A549 (cell line): ENCODE measurements at regions not wholly inside any gene's neighbourhood (a gene's known extent, or its start where the extent isn't known, plus 50 kb on each side); places are given as distances from the start of the nearest gene placed in this dataset.
A peak's percentile ranks its signal among the peaks of the same experiment; 100 is the strongest.

Experiments used
- ATAC-seq, 2 experiments: fragments of 200-7000 bp in 1 of 2; fragments of >200 bp in 1 of 2; cut with Nextera tagmentation in 1 of 2; cut with Tn5 transposase in 1 of 2; 3 replicates each; pipeline versions ENCODE4 v1.8.0 to v1.9.1; 2018 to 2020; ENCODE audit warnings: mild to moderate bottlenecking in 1 of 2, moderate library complexity in 1 of 2
- CTCF ChIA-PET: fragments of 300-600 bp; sonication (Branson Sonifier 250); formaldehyde crosslinking; extraction: SDS; loops from one replicate; lab custom pipeline; 2021; ENCODE audit warnings: antibody characterized with exemption, inconsistent platforms; lab: Yijun Ruan, JAX
- POLR2A ChIA-PET: fragments of 350-600 bp; formaldehyde crosslinking; extraction: SDS; loops from one replicate; lab custom pipeline; 2021; ENCODE audit warnings: antibody characterized with exemption, inconsistent platforms; lab: Yijun Ruan, JAX
- DNase-seq, 2 experiments: peaks; one replicate each; pipeline versions ENCODE4 v3.0.0 to v3.0.0-alpha.2; 2011 to 2016; ENCODE audit warnings: low read depth in 1 of 2, low spot score in 1 of 2
- FAIRE-seq: peaks from 2 replicates; lab custom pipeline; 2011; peaks lifted over from hg19 to GRCh38; lab: Jason Lieb, UNC
- H3K27ac ChIP-seq, 2 experiments: fragments of >200 bp; sonication (Bioruptor Twin); formaldehyde crosslinking; 3 replicates each; pipeline ENCODE4 v1.5.1; 2016 to 2017
- H3K4me1 ChIP-seq: fragments of >200 bp; sonication (Bioruptor Twin); formaldehyde crosslinking; 3 replicates; pipeline ENCODE4 v1.6.1; 2016
- H3K4me2 ChIP-seq: fragments of >200 bp; sonication (Bioruptor Twin); formaldehyde crosslinking; 3 replicates; pipeline ENCODE4 v1.6.1; 2016
- H3K4me3 ChIP-seq: fragments of >200 bp; sonication (Bioruptor Twin); formaldehyde crosslinking; 3 replicates; pipeline ENCODE4 v1.5.1; 2016
- H3K9me3 ChIP-seq: fragments of >200 bp; sonication (Bioruptor Twin); formaldehyde crosslinking; 3 replicates; pipeline ENCODE4 v1.6.1; 2016
- BHLHE40 ChIP-seq: IDR thresholded peaks from 2 replicates; pipeline ENCODE4 v1.6.1; 2012; ENCODE audit warnings: low read depth, low read length, inconsistent platforms
- CBX2 ChIP-seq: fragments of 200-600 bp; sonication (generic); IDR thresholded peaks from 2 replicates; pipeline ENCODE4 v1.6.1; 2016; ENCODE audit warnings: low read depth, mild to moderate bottlenecking, borderline replicate concordance
- CEBPB ChIP-seq, 2 experiments: fragments of >200 bp in 1 of 2; sonication (Bioruptor Twin) in 1 of 2; formaldehyde crosslinking in 1 of 2; IDR thresholded peaks; 2 replicates each; pipeline ENCODE4 v1.6.1; 2012 to 2016
- CHD4 ChIP-seq: fragments of 200-600 bp; sonication (generic); IDR thresholded peaks from 2 replicates; pipeline ENCODE4 v1.6.1; 2016; ENCODE audit warnings: antibody characterized with exemption, mild to moderate bottlenecking, borderline replicate concordance
- CTCF ChIP-seq: fragments of >200 bp; sonication (Bioruptor Twin); formaldehyde crosslinking; IDR thresholded peaks from 3 replicates; pipeline ENCODE4 v1.5.1; 2016
- ESRRA ChIP-seq: fragments of 150-350 bp; IDR thresholded peaks from 2 replicates; pipeline ENCODE4 v1.6.1; 2014; ENCODE audit warnings: mild to moderate bottlenecking, low read length, borderline replicate concordance
- FOSB ChIP-seq: fragments of 250-450 bp; sonication (Bioruptor Pico); IDR thresholded peaks from 2 replicates; pipeline ENCODE4 v1.5.0; 2020; ENCODE audit warnings: mild to moderate bottlenecking, moderate library complexity
- FOXS1 ChIP-seq: fragments of 250-450 bp; sonication (Bioruptor Pico); IDR thresholded peaks from 2 replicates; pipeline ENCODE4 v1.5.0; 2020; ENCODE audit warnings: mild to moderate bottlenecking, moderate library complexity
- GATA3 ChIP-seq: IDR thresholded peaks from 2 replicates; pipeline ENCODE4 v1.6.1; 2012; ENCODE audit warnings: borderline replicate concordance
- HDAC2 ChIP-seq: fragments of 200-600 bp; sonication (generic); IDR thresholded peaks from 2 replicates; pipeline ENCODE4 v1.6.1; 2016
- HEYL ChIP-seq: fragments of 250-450 bp; sonication (Bioruptor Pico); IDR thresholded peaks from 2 replicates; pipeline ENCODE4 v1.8.0; 2021; ENCODE audit warnings: mild to moderate bottlenecking, moderate library complexity
- JUN ChIP-seq, 2 experiments: fragments of >200 bp; sonication (Bioruptor Twin); formaldehyde crosslinking; IDR thresholded peaks; 2 replicates in 1 of 2; 3 replicates in 1 of 2; pipeline ENCODE4 v1.6.1; 2016 to 2017
- JUNB ChIP-seq: fragments of >200 bp; sonication (Bioruptor Twin); formaldehyde crosslinking; IDR thresholded peaks from 2 replicates; pipeline ENCODE4 v1.6.1; 2016
- KDM5A ChIP-seq: fragments of 200-600 bp; sonication (generic); IDR thresholded peaks from 2 replicates; pipeline ENCODE4 v1.6.1; 2016; ENCODE audit warnings: antibody characterized with exemption, mild to moderate bottlenecking
- MAFK ChIP-seq: fragments of 450-650 bp; IDR thresholded peaks from 2 replicates; pipeline ENCODE4 v1.6.1; 2014; ENCODE audit not compliant: partially characterized antibody
- MYC ChIP-seq: IDR thresholded peaks from 2 replicates; pipeline ENCODE4 v1.6.1; 2012; ENCODE audit warnings: mild to moderate bottlenecking, inconsistent platforms, low read length, improper control_type of control experiment, borderline replicate concordance
- NR3C1 ChIP-seq: fragments of >200 bp; sonication (Bioruptor Twin); formaldehyde crosslinking; IDR thresholded peaks from 3 replicates; pipeline ENCODE4 v1.6.1; 2017
- RAD21 ChIP-seq, 2 experiments: fragments of >200 bp in 1 of 2; sonication (Bioruptor Twin) in 1 of 2; formaldehyde crosslinking in 1 of 2; IDR thresholded peaks in 1 of 2; conservative IDR thresholded peaks in 1 of 2; 2 replicates in 1 of 2; 3 replicates in 1 of 2; pipeline ENCODE4 v1.6.1; 2012 to 2018; ENCODE audit warnings: inconsistent platforms in 1 of 2
- RARB ChIP-seq: fragments of 250-450 bp; sonication (Bioruptor Pico); IDR thresholded peaks from 2 replicates; pipeline ENCODE4 v1.8.0; 2021; ENCODE audit warnings: mild to moderate bottlenecking, moderate library complexity
- RCOR1 ChIP-seq: fragments of 150-350 bp; IDR thresholded peaks from 2 replicates; pipeline ENCODE4 v1.6.1; 2014; ENCODE audit warnings: antibody characterized with exemption, low read length, low read depth
- RFX5 ChIP-seq: fragments of 450-650 bp; IDR thresholded peaks from 2 replicates; pipeline ENCODE4 v1.7.1; 2014; ENCODE audit warnings: antibody characterized with exemption, mild to moderate bottlenecking, moderate library complexity
- RNF2 ChIP-seq: fragments of 200-600 bp; sonication (generic); IDR thresholded peaks from 2 replicates; pipeline ENCODE4 v1.6.1; 2016; ENCODE audit warnings: low read depth, mild to moderate bottlenecking, antibody characterized with exemption, moderate library complexity, borderline replicate concordance
- SMC3 ChIP-seq: fragments of >200 bp; sonication (Bioruptor Twin); formaldehyde crosslinking; IDR thresholded peaks from 3 replicates; pipeline ENCODE4 v1.6.1; 2018; ENCODE audit warnings: inconsistent platforms
- TFCP2L1 ChIP-seq: fragments of 250-450 bp; sonication (Bioruptor Pico); IDR thresholded peaks from 2 replicates; pipeline ENCODE4 v1.5.0; 2021; ENCODE audit warnings: mild to moderate bottlenecking
- TP53 ChIP-seq: fragments of 250-450 bp; sonication (Bioruptor Pico); IDR thresholded peaks from 2 replicates; pipeline ENCODE4 v1.5.0; 2021; ENCODE audit warnings: mild to moderate bottlenecking, moderate library complexity
- ZFP36 ChIP-seq: fragments of 450-650 bp; IDR thresholded peaks from 2 replicates; pipeline ENCODE4 v1.6.1; 2014; ENCODE audit warnings: borderline replicate concordance; ENCODE audit not compliant: partially characterized antibody
- WGBS: methylation state at CpG from one replicate; pipeline ENCODE4 v1.1.6; 2017; ENCODE audit errors: missing lambda C conversion rate; 5-methylcytosine and 5-hydroxymethylcytosine counted together
- TF ChIP-seq, protein P1 (sequence below): fragments of >200 bp; sonication (Bioruptor Twin); formaldehyde crosslinking; IDR thresholded peaks from 3 replicates; pipeline ENCODE4 v1.6.1; 2016
- TF ChIP-seq, protein P2 (sequence below): fragments of 250-450 bp; sonication (Bioruptor Pico); IDR thresholded peaks from 2 replicates; pipeline ENCODE4 v1.5.0; 2020; ENCODE audit warnings: low read depth, mild to moderate bottlenecking, moderate library complexity

GRCh38 chr5:100430268-100431195 lies 104.6 kb upstream of the FAM174A start (continued):
- no peak for TF ChIP-seq CEBPB (IDR thresholded peaks at IDR 0.05)
- TF ChIP-seq NR3C1: no peak
- no peak for TF ChIP-seq FOSB (CRISPR knock-in tag)
- no peak for TF ChIP-seq CBX2
- no peak for TF ChIP-seq MAFK
- TF ChIP-seq RNF2: no peak
- TF ChIP-seq KDM5A: no peak
- peak; percentile 66 to 73; a peak in 4 of 5 replicates for TF ChIP-seq RAD21 (conservative IDR thresholded peaks at IDR 0.05 in 1 of 2, IDR thresholded peaks at IDR 0.05 in 1 of 2)
- TF ChIP-seq FOXS1: no peak
- peak; percentile 61 for TF ChIP-seq SMC3
- TF ChIP-seq RCOR1: no peak
- TF ChIP-seq TP53 (CRISPR knock-in tag): no peak
- TF ChIP-seq ZFP36: no peak
- no peak for TF ChIP-seq JUN (IDR thresholded peaks at IDR 0.05)
- no peak for TF ChIP-seq GATA3
- TF ChIP-seq RARB (CRISPR knock-in tag): no peak

DNA sequence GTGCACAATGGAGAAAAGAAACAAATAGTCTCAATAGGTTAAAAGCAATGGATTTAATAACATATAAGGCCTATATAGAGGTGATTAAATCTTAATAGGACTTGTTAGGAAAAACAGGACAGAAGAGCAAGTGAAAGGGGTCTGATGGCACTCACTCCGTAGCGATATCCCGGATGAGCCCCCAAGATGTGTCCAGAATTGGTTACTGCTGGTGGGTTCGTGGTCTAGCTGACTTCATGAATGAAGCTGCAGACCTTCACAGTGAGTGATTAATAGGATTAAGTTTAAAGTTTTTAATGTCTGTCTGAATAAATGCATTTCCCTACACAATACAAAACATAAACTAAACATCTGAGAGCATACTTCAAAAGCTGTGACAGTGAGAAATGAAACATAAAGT lies 110.4 kb upstream of the FAM174A start:
- FAIRE-seq: no peak
- CTCF ChIA-PET: no interaction called here

More for the DNA sequence above, 110.4 kb upstream of the FAM174A start:
- POLR2A ChIA-PET: no interaction called here
- TF ChIP-seq ESRRA: no peak
- TF ChIP-seq FOXS1: no peak
- TF ChIP-seq, protein P1, sequence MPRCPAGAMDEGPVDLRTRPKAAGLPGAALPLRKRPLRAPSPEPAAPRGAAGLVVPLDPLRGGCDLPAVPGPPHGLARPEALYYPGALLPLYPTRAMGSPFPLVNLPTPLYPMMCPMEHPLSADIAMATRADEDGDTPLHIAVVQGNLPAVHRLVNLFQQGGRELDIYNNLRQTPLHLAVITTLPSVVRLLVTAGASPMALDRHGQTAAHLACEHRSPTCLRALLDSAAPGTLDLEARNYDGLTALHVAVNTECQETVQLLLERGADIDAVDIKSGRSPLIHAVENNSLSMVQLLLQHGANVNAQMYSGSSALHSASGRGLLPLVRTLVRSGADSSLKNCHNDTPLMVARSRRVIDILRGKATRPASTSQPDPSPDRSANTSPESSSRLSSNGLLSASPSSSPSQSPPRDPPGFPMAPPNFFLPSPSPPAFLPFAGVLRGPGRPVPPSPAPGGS: no peak
- no peak for TF ChIP-seq MAFK
- TF ChIP-seq ZFP36: no peak
- no peak for TF ChIP-seq MYC
- TF ChIP-seq TFCP2L1 (CRISPR knock-in tag): no peak
- TF ChIP-seq HEYL (CRISPR knock-in tag): no peak
- no peak for TF ChIP-seq JUNB
- no peak for TF ChIP-seq CTCF
- TF ChIP-seq, protein P2, sequence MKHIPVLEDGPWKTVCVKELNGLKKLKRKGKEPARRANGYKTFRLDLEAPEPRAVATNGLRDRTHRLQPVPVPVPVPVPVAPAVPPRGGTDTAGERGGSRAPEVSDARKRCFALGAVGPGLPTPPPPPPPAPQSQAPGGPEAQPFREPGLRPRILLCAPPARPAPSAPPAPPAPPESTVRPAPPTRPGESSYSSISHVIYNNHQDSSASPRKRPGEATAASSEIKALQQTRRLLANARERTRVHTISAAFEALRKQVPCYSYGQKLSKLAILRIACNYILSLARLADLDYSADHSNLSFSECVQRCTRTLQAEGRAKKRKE (CRISPR knock-in tag): no peak
- no peak for TF ChIP-seq HDAC2
- no peak for TF ChIP-seq CHD4
- no peak for TF ChIP-seq FOSB (CRISPR knock-in tag)
- no peak for TF ChIP-seq BHLHE40
- TF ChIP-seq RFX5: no peak
- no peak for ATAC-seq
- Histone ChIP-seq H3K4me3 (no peak overlapping the region), H3K4me1 (no peaks in the 10 kb centered on the region), H3K9me3 (no peaks in the 10 kb centered on the region), H3K27ac (no peak overlapping the region), H3K4me2 (no peak overlapping the region)
- 72% methylated on average over 4 of the region's 4 CpGs for WGBS
- no peak for DNase-seq
